ENCODE measurements at regions not wholly inside any gene's neighbourhood (a gene's known extent, or its start where the extent isn't known, plus 50 kb on each side); places are given as distances from the start of the nearest gene placed in this dataset.

DNA sequence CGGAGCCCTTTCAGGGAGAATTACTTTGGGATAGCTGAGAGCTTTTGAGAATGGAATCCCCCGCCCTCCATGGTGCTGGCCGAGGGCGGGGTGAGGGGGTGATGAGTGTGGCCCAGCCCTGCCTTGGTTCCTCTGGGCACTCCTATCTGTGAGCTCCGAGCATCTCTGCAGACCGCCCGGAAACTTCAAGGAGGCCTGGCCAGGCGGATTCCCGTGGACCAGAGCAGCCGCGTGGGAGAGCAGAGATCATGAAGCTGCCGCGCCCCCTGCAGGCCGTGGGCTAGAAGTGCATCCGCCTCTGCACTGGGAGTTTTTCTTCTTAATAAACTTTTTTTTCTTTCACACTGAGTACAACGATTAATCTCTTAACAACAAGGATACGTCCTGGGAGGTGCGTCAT lies 392.9 kb upstream of the EEF2KMT start:
- no peak for DNase-seq (ENCODE audit: insufficient read length, low spot score)
- TF ChIP-seq, protein P1, sequence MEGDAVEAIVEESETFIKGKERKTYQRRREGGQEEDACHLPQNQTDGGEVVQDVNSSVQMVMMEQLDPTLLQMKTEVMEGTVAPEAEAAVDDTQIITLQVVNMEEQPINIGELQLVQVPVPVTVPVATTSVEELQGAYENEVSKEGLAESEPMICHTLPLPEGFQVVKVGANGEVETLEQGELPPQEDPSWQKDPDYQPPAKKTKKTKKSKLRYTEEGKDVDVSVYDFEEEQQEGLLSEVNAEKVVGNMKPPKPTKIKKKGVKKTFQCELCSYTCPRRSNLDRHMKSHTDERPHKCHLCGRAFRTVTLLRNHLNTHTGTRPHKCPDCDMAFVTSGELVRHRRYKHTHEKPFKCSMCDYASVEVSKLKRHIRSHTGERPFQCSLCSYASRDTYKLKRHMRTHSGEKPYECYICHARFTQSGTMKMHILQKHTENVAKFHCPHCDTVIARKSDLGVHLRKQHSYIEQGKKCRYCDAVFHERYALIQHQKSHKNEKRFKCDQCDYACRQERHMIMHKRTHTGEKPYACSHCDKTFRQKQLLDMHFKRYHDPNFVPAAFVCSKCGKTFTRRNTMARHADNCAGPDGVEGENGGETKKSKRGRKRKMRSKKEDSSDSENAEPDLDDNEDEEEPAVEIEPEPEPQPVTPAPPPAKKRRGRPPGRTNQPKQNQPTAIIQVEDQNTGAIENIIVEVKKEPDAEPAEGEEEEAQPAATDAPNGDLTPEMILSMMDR (IDR thresholded peaks at IDR 0.05; ENCODE audit: insufficient read depth, missing control alignments) = peak; percentile 79
- no peak for FAIRE-seq

DNA sequence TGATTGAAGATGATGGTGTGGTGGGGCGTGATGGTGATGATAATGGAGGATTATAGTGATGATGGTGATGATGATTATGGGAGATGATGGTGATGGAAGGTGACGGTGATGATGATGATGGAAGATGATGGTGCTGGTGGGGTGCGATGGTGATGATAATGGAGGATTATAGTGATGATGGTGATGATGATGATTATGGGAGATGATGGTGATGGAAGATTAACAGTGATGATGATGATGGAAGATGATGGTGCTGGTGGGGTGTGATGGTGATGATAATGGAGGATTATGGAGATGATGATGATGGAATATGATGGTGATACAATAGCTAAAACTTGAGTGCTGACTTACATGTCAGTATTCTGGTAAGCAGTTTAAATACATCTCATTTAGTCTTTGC lies 391.0 kb upstream of the EEF2KMT start:
- TF ChIP-seq, protein P1 (IDR thresholded peaks at IDR 0.05; ENCODE audit: insufficient read depth, missing control alignments) = no peak
- DNase-seq (ENCODE audit: insufficient read length, low spot score) (no peak), FAIRE-seq (no peak)

DNA sequence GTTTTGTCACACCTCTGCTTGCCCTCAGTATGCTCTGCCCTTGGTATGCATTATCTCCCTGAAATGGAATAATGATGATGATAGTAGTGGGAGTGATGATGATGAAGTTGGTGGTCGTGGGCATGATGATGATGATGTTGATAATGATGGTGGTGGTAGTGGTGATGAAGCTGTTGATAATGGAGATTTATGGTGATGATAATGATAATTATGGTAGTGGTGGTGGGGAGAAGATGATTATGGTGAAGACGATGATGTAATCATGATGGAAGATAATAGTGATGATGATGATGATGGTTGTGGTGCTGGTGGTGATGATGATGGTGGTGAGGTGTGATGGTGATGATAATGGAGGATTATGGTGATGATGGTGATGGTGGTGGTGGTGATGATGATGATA lies 390.1 kb upstream of the EEF2KMT start:
- TF ChIP-seq, protein P1 (IDR thresholded peaks at IDR 0.05; ENCODE audit: insufficient read depth, missing control alignments) = no peak
- DNase-seq (ENCODE audit: insufficient read length, low spot score) = no peak
- no peak for FAIRE-seq

DNA sequence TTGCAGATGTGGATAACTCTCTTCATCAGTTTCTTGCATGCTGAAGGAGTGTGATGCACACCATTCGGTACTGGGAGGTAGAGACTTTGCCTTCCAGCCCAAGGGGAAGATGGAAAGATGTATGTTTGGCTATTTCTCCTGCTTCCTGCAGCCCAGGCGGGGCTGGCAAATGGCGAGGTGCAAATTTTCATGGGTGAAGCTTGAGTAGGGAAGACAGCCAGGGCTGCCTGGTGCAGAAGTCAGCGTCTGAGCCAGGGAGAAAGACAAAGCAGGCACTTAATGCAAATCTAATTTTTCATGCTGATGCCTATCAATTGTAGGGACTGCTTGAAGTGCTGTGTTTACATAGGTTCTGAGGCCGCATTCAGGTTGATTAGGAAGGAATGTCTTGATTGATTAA lies 384.7 kb upstream of the EEF2KMT start:
- no peak for FAIRE-seq

DNA sequence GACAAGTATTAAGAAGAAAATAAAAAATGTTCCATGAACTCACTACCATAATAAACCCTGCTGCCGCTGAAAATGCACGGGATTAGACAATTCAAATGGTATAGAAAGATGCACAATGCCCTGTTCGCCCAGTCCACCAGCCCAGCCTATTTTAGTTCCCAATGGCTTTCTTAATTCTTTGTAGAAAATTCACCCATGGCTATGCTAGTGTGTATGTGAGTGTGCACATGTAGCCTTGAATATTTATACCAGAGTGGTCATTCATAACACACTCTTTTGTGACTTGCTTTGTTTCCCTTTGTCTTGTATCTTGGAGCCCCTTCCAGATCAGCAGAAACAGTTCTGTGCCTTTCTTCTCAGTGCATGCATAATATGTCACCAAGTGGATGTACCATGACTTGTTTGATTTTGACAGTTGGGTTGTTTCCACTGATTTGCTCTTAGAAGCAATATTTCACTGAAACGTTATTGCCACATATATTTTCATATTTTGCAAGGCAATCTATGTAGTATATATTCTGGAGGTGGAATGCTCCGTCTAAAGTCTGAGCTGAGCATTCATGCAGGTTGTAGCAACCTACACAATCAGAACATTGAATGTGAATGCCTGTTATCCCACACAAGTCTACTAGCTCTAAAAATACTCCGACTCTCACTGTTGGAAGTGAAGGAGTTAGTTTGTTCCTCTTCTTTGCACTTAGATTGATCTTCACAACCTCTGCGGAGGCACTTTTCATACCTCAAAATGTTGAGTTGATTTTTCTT lies 383.0 kb upstream of the EEF2KMT start:
- no peak for DNase-seq (ENCODE audit: insufficient read length, low spot score)
- TF ChIP-seq, protein P1 (IDR thresholded peaks at IDR 0.05; ENCODE audit: insufficient read depth, missing control alignments) = no peak
- no peak for FAIRE-seq

More for the DNA sequence above, 384.7 kb upstream of the EEF2KMT start:
- TF ChIP-seq, protein P1 (IDR thresholded peaks at IDR 0.05; ENCODE audit: insufficient read depth, missing control alignments) = no peak
- DNase-seq (ENCODE audit: insufficient read length, low spot score) = no peak

DNA sequence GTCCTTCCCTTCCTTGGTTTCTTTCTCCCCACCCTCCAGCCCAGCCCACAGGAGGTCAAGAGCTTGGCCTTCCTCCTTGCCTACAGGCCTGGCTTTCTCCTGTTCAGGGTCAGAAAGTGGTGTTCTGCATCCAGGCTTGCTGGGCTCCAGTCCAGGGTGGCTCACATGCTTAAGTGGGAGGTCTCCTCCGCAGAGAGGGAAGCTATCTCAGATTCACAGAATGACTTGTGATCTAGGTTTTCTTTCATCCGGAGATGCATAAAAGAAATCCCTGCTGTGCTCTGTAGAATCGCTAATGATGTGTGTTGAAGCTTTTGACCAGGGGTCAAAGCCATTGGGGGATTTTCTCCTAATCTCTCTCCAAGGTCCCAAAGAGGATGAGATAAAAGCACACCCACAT lies 382.3 kb upstream of the EEF2KMT start:
- DNase-seq (ENCODE audit: insufficient read length, low spot score) (no peak), FAIRE-seq (no peak)

DNA sequence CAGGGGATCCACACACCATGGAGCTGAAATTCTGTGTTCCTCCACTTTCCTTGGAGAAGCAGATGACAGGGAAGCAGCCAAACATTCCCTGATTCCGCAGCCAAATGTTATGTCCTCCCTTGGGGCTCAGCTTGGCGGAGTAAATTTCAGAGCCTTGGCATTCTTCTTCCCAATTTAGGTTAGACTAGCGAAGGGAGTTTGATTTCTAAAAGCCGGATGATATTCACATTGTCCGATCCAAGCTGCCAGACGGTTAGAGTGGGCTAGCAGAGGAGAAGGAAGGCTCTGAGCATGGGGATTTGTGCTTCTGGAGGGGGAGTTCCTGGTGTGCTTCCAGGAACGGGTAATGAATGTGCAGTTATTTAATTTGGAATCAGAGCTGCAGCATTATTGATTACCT lies 380.4 kb upstream of the EEF2KMT start:
- DNase-seq (ENCODE audit: insufficient read length, low spot score) (no peak), FAIRE-seq (no peak)
- TF ChIP-seq, protein P1 (IDR thresholded peaks at IDR 0.05; ENCODE audit: insufficient read depth, missing control alignments) = no peak

More for the DNA sequence above, 382.3 kb upstream of the EEF2KMT start:
- TF ChIP-seq, protein P1 (IDR thresholded peaks at IDR 0.05; ENCODE audit: insufficient read depth, missing control alignments) = no peak
